Loucy (cell line): ENCODE measurements at regions not wholly inside any gene's neighbourhood (a gene's known extent, or its start where the extent isn't known, plus 50 kb on each side); places are given as distances from the start of the nearest gene placed in this dataset.

Experiments used
- EZH2phosphoT487 ChIP-seq: fragments of 200-600 bp; IDR thresholded peaks from 2 replicates; pipeline ENCODE4 v1.6.1; 2018; ENCODE audit warnings: antibody characterized with exemption, mild to moderate bottlenecking, moderate library complexity, borderline replicate concordance
- TF ChIP-seq, protein P1 (sequence below): fragments of 200-600 bp; sonication (generic); conservative IDR thresholded peaks from 2 replicates; pipeline ENCODE4 v1.5.1; 2014; ENCODE audit warnings: mild to moderate bottlenecking, antibody characterized with exemption, low read length

DNA sequence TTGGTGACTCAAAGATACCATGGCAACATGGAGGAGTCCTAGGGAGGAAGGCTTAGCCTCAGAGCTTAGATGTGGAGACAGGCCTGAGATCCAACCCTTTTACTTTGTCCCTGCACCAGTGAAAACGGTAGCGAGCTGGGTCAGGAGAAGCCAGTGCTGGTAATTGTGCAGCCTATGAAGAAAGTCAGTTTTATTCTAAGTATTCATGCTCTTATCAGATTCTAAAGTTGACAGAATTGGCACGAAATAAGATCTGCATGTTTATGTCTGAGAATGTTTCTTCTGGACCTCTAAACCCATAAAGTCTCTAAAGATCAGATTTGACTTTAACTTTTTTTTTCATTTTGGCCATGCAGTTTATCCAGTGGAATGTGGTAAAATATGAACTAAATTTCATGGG lies 93.8 kb downstream of the SCG2 start:
- TF ChIP-seq, protein P1, sequence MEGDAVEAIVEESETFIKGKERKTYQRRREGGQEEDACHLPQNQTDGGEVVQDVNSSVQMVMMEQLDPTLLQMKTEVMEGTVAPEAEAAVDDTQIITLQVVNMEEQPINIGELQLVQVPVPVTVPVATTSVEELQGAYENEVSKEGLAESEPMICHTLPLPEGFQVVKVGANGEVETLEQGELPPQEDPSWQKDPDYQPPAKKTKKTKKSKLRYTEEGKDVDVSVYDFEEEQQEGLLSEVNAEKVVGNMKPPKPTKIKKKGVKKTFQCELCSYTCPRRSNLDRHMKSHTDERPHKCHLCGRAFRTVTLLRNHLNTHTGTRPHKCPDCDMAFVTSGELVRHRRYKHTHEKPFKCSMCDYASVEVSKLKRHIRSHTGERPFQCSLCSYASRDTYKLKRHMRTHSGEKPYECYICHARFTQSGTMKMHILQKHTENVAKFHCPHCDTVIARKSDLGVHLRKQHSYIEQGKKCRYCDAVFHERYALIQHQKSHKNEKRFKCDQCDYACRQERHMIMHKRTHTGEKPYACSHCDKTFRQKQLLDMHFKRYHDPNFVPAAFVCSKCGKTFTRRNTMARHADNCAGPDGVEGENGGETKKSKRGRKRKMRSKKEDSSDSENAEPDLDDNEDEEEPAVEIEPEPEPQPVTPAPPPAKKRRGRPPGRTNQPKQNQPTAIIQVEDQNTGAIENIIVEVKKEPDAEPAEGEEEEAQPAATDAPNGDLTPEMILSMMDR: no peak
- no peak for TF ChIP-seq EZH2phosphoT487
